Thymus (tissue), 11 donors: ENCODE measurements at regions not wholly inside any gene's neighbourhood (a gene's known extent, or its start where the extent isn't known, plus 50 kb on each side); places are given as distances from the start of the nearest gene placed in this dataset.
"Not testable (repeated sequence)": the region's sequence is repeated elsewhere in the genome, so short reads cannot be mapped to it uniquely, and the experiment has no call there.

ENCODE experiments used
- DNase-seq, 9 donors: peaks; one replicate each; pipeline ENCODE4 v3.0.0-alpha.2; 2013; ENCODE audit warnings: low spot score in 9 of 9, low read depth in 6 of 9, missing footprints in 1 of 9
- H3K27ac ChIP-seq, 2 donors: one replicate each; pipeline ENCODE4 v1.5.1; 2013; ENCODE audit warnings: control low read depth in 1 of 2, low read depth in 1 of 2, low read length in 1 of 2, mild to moderate bottlenecking in 1 of 2, moderate library complexity in 1 of 2
- H3K27me3 ChIP-seq, 2 donors: one replicate each; pipeline ENCODE4 v1.5.1; 2013; ENCODE audit warnings: low read length in 1 of 2; ENCODE audit not compliant: control insufficient read depth in 2 of 2, insufficient read depth in 1 of 2
- H3K36me3 ChIP-seq, 2 donors: one replicate each; pipeline ENCODE4 v1.5.1; 2013; ENCODE audit warnings: low read length in 1 of 2, mild to moderate bottlenecking in 1 of 2, moderate library complexity in 1 of 2; ENCODE audit not compliant: control insufficient read depth in 2 of 2, insufficient read depth in 2 of 2
- H3K4me1 ChIP-seq, 2 donors: one replicate each; pipeline ENCODE4 v1.5.1; 2013; ENCODE audit warnings: low read length in 2 of 2; ENCODE audit not compliant: control insufficient read depth in 2 of 2, insufficient read depth in 2 of 2
- H3K4me3 ChIP-seq, 2 donors: one replicate each; pipeline ENCODE4 v1.5.1; 2013; ENCODE audit warnings: low read length in 2 of 2, control low read depth in 1 of 2, mild to moderate bottlenecking in 1 of 2
- H3K9me3 ChIP-seq, 2 donors: one replicate each; pipeline ENCODE4 v1.5.1; 2013; ENCODE audit warnings: low read length in 1 of 2, mild to moderate bottlenecking in 1 of 2; ENCODE audit not compliant: control insufficient read depth in 2 of 2, insufficient read depth in 1 of 2
- WGBS: extraction: QIAGEN DNeasy Blood & Tissue Kit; methylation state at CpG from one replicate; pipeline ENCODE4 v1.1.7; 2013; 5-methylcytosine and 5-hydroxymethylcytosine counted together
- donor health status: healthy.

- WGBS: 95% methylated on average over 25 of the region's 25 CpGs
- not testable (repeated sequence) for H3K27ac ChIP-seq, H3K36me3 ChIP-seq, H3K9me3 ChIP-seq, H3K4me1 ChIP-seq, DNase-seq, H3K4me3 ChIP-seq, H3K27me3 ChIP-seq
Observed at GRCh38 chr12:20115371-20115770, 253.0 kb upstream of the PDE3A start.

- no peak overlapping the region for H3K27ac ChIP-seq
- H3K36me3 ChIP-seq: no peaks in the 10 kb centered on the region
- no peak for DNase-seq
- no peak overlapping the region for H3K4me3 ChIP-seq
- H3K4me1 ChIP-seq: no peaks in the 10 kb centered on the region
- H3K9me3 ChIP-seq: peaks cover 0 to 6% of the 10 kb centered on the region in 2 donors
- WGBS: 94% methylated on average over 11 of the region's 11 CpGs
- H3K27me3 ChIP-seq: no peaks in the 10 kb centered on the region
Observed at GRCh38 chr12:20119596-20120402, 248.5 kb upstream of the PDE3A start.

- Histone ChIP-seq H3K9me3 (peaks cover 0 to 4% of the 10 kb centered on the region in 2 donors), H3K4me3 (no peak overlapping the region), H3K4me1 (no peaks in the 10 kb centered on the region), H3K27ac (no peak overlapping the region), H3K36me3 (no peaks in the 10 kb centered on the region), H3K27me3 (no peaks in the 10 kb centered on the region)
- no peak for DNase-seq
Observed at GRCh38 chr12:20120403-20120725, 248.0 kb upstream of the PDE3A start.

- Histone ChIP-seq H3K27ac (no peak overlapping the region), H3K9me3 (no peaks in the 10 kb centered on the region), H3K4me3 (no peak overlapping the region), H3K27me3 (no peaks in the 10 kb centered on the region), H3K4me1 (no peaks in the 10 kb centered on the region), H3K36me3 (no peaks in the 10 kb centered on the region)
- 87% methylated on average over 4 of the region's 4 CpGs for WGBS
- no peak for DNase-seq
Observed at GRCh38 chr12:20122274-20122673, 246.1 kb upstream of the PDE3A start.

- no peaks in the 10 kb centered on the region for H3K27me3 ChIP-seq
- no peaks in the 10 kb centered on the region for H3K4me1 ChIP-seq
- H3K36me3 ChIP-seq: no peaks in the 10 kb centered on the region
- no peaks in the 10 kb centered on the region for H3K9me3 ChIP-seq
- 99% methylated on average over 4 of the region's 4 CpGs for WGBS
- no peak overlapping the region for H3K4me3 ChIP-seq
- H3K27ac ChIP-seq: no peak overlapping the region
- no peak for DNase-seq
Observed at GRCh38 chr12:20123465-20123864, 244.9 kb upstream of the PDE3A start.

GRCh38 chr12:20125276-20125798, 243.0 kb upstream of the PDE3A start:
- Histone ChIP-seq H3K4me3 (no peak overlapping the region), H3K27ac (no peak overlapping the region), H3K9me3 (no peaks in the 10 kb centered on the region), H3K4me1 (no peaks in the 10 kb centered on the region), H3K36me3 (no peaks in the 10 kb centered on the region), H3K27me3 (no peaks in the 10 kb centered on the region)
- DNase-seq: no peak
- WGBS: 75% methylated on average over 2 of the region's 2 CpGs

GRCh38 chr12:20126601-20127000, 241.7 kb upstream of the PDE3A start:
- Histone ChIP-seq H3K27me3 (no peaks in the 10 kb centered on the region), H3K9me3 (no peaks in the 10 kb centered on the region), H3K27ac (no peak overlapping the region), H3K36me3 (no peaks in the 10 kb centered on the region), H3K4me1 (no peaks in the 10 kb centered on the region), H3K4me3 (no peak overlapping the region)
- no peak for DNase-seq
- WGBS: 94% methylated on average over 4 of the region's 4 CpGs

GRCh38 chr12:20127413-20127812, 240.9 kb upstream of the PDE3A start:
- no peaks in the 10 kb centered on the region for H3K36me3 ChIP-seq
- 90% methylated on average over 2 of the region's 2 CpGs for WGBS

GRCh38 chr12:20128928-20129327, 239.4 kb upstream of the PDE3A start:
- Histone ChIP-seq H3K27me3 (no peaks in the 10 kb centered on the region), H3K4me3 (no peak overlapping the region), H3K36me3 (no peaks in the 10 kb centered on the region), H3K27ac (no peak overlapping the region), H3K9me3 (no peaks in the 10 kb centered on the region), H3K4me1 (no peaks in the 10 kb centered on the region)
- DNase-seq: no peak

More at GRCh38 chr12:20127413-20127812, 240.9 kb upstream of the PDE3A start:
- no peaks in the 10 kb centered on the region for H3K27me3 ChIP-seq
- no peak overlapping the region for H3K4me3 ChIP-seq
- no peaks in the 10 kb centered on the region for H3K9me3 ChIP-seq
- no peak overlapping the region for H3K27ac ChIP-seq
- H3K4me1 ChIP-seq: no peaks in the 10 kb centered on the region
- no peak for DNase-seq
